ENCODE measurements at regions not wholly inside any gene's neighbourhood (a gene's known extent, or its start where the extent isn't known, plus 50 kb on each side); places are given as distances from the start of the nearest gene placed in this dataset.
A peak's percentile ranks its signal among the peaks of the same experiment; 100 is the strongest.

DNA sequence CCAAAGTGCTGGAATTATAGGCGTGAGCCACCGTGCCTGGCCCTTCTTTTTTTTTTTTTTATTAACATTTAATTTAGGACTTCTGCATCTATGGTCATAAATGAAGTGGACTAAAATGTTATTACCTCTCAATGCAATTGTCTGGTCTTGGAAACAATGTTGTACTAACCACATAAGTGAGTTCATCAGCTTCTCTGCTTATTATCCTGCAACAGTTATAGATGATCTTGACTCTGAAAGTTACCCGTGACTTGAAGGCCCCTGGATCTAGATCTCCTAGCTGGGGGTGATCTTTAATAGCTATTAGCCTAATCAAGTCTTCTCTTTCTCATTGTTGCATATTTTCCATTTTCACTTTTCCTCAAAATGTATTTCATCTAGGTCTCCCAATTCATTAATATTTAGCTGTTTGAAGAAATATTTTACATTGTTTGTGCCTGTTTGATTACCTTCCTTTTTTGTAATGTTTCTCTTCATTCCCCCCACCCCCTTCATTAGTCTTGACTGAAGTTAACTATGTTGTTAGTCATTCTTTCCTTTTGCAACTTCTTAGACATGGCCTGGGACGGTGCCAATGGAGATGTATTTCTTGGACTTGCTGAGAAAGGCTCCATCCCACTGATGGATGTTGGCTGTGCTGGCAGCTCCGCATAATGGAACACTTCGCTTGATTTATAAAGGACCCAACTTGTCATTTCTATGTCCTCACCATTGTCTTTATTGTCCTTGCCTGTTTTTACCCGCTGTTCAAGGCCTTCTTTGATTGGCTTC lies 141.6 kb upstream of the RIOK3 start:
- intact Hi-C loops (cut with DNase I): no loop called here
- DNase-seq: peak; percentile 51 to 58
- WGBS, 2 donors: 83 to 84% methylated on average over 7 of the region's 7 CpGs

GRCh38 chr18:23313379-23313778 lies 139.7 kb upstream of the RIOK3 start:
- no peak for DNase-seq
- Histone ChIP-seq H3K27ac (peak overlapping the region in 1 of 3 donors; percentile 75), H3K9me3 (no peaks in the 10 kb centered on the region), H3K27me3 (no peaks in the 10 kb centered on the region), H3K36me3 (no peaks in the 10 kb centered on the region), H3K4me1 (peaks cover 6 to 9% of the 10 kb centered on the region in 2 donors), H3K4me3 (replicated peaks in 1 of 3) (no peak overlapping the region)
- WGBS, 2 donors: 100% methylated on average over 1 of the region's 1 CpG
- TF ChIP-seq CTCF (IDR thresholded peaks at IDR 0.05) (no peak), POLR2A (IDR thresholded peaks at IDR 0.05) (no peak)
- intact Hi-C loops (cut with DNase I): no loop called here

More for the DNA sequence above, 141.6 kb upstream of the RIOK3 start:
- H3K4me3 ChIP-seq (replicated peaks in 1 of 3): no peak overlapping the region
- H3K4me1 ChIP-seq: peaks cover 6 to 14% of the 10 kb centered on the region in 2 donors
- TF ChIP-seq CTCF (IDR thresholded peaks at IDR 0.05) (no peak), POLR2A (IDR thresholded peaks at IDR 0.05) (no peak)
- H3K9me3 ChIP-seq: no peaks in the 10 kb centered on the region
- no peaks in the 10 kb centered on the region for H3K27me3 ChIP-seq
- peak overlapping the region; percentile 57 to 81 (median 75) for H3K27ac ChIP-seq
- H3K36me3 ChIP-seq: no peaks in the 10 kb centered on the region

GRCh38 chr18:23314672-23315071 lies 138.4 kb upstream of the RIOK3 start:
- no peak for TF ChIP-seq POLR2A (IDR thresholded peaks at IDR 0.05)
- TF ChIP-seq CTCF (IDR thresholded peaks at IDR 0.05): no peak
- Histone ChIP-seq H3K4me1 (peaks cover 6 to 9% of the 10 kb centered on the region in 2 donors), H3K9me3 (no peaks in the 10 kb centered on the region), H3K36me3 (no peaks in the 10 kb centered on the region), H3K27ac (no peak overlapping the region), H3K4me3 (replicated peaks in 1 of 3) (no peak overlapping the region), H3K27me3 (no peaks in the 10 kb centered on the region)
- 76 to 86% methylated on average over 4 of the region's 4 CpGs for WGBS, 2 donors
- DNase-seq: no peak
- intact Hi-C loops (cut with DNase I): no loop called here

DNA sequence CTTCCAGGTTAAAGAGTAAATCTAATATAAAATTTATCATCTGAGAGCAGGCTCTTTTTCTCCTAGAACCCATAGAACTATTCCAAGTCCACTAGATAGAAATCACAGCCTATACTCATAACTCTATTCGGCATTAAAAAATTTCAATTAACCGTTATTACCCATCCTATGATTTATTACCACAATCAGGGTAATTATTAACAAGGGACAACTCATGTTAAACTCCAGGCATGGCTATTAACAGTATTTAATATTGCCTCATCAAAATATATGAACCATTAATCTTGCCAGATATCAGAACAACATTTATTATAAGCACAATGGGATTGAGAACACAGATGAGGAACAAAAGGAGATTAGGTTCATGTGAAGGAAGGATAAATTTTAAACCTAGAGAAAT lies 136.8 kb upstream of the RIOK3 start:
- no peaks in the 10 kb centered on the region for H3K9me3 ChIP-seq
- H3K27me3 ChIP-seq: no peaks in the 10 kb centered on the region
- no peak overlapping the region for H3K4me3 ChIP-seq (replicated peaks in 1 of 3)
- H3K27ac ChIP-seq: no peak overlapping the region
- TF ChIP-seq CTCF (IDR thresholded peaks at IDR 0.05) (no peak), POLR2A (IDR thresholded peaks at IDR 0.05) (no peak)
- no peaks in the 10 kb centered on the region for H3K36me3 ChIP-seq
- H3K4me1 ChIP-seq: peaks cover 6 to 9% of the 10 kb centered on the region in 2 donors
- DNase-seq: no peak
- 97 to 98% methylated on average over 2 of the region's 2 CpGs for WGBS, 2 donors
- intact Hi-C loops (cut with DNase I): no loop called here

DNA sequence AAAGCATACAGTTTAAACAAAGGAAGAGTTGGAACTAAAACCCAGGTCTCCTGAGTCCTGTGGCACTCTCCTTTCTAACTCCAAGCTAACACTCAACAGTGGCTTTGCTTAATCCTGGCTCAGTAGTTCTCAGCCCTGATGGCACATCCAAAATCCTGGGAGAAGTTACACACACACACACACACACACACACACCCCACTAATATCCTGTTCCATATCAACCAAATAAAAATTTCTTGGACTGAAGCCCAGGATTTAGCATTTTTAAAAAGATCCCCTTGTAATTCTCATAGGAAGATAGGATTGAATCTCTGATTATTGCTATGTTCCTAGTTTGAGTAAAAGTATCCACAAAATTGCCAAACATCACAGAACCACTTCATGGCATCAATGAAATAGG lies 136.1 kb upstream of the RIOK3 start:
- intact Hi-C loops (cut with DNase I): no loop called here
- Histone ChIP-seq H3K36me3 (no peaks in the 10 kb centered on the region), H3K4me3 (replicated peaks in 1 of 3) (no peak overlapping the region), H3K27me3 (no peaks in the 10 kb centered on the region), H3K4me1 (peaks cover 2 to 6% of the 10 kb centered on the region in 2 donors), H3K9me3 (no peaks in the 10 kb centered on the region), H3K27ac (no peak overlapping the region)
- no peak for DNase-seq
- TF ChIP-seq CTCF (IDR thresholded peaks at IDR 0.05) (no peak), POLR2A (IDR thresholded peaks at IDR 0.05) (no peak)
